ENCODE measurements at regions not wholly inside any gene's neighbourhood (a gene's known extent, or its start where the extent isn't known, plus 50 kb on each side); places are given as distances from the start of the nearest gene placed in this dataset.
A peak's percentile ranks its signal among the peaks of the same experiment; 100 is the strongest.

DNA sequence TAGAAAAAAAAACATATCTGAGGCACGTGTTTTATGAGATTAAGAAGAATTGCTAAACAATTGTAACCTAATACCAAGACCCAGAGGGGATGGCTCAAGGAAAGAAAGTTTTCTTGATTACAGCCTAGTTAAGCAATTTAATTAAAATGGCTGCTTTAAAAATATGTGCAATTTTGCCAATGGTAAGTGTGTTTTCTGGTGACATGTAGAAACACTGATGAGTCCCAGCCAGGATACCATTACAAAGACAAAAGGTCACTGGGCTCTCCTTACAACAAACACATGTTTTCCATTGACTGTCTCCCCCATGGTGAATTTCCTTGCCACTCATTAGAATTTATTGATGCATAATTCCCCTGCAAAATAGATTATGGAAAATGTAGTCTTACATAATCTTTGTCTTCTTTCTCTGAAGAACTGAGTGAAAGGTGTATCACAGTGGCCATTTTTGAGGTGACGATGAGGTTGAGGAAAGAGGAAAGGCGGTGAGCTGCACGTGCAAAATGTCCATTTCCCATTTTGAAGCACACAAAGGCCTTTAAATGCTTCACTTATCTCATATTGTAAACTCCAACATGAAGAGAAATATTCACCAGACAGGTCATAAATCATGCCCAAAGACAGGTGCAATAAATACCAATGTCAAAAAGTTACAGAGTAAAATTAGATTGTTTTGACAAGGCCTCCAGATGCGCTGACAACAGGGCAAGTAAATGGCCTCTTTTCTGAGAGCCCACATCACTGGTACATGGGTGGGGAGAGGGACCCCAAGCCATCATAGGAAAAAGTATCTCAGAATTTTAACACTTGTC, 696.9 kb downstream of the KCNJ2 start:
- DNase-seq (ENCODE audit: low read depth, low spot score) = no peak

DNA sequence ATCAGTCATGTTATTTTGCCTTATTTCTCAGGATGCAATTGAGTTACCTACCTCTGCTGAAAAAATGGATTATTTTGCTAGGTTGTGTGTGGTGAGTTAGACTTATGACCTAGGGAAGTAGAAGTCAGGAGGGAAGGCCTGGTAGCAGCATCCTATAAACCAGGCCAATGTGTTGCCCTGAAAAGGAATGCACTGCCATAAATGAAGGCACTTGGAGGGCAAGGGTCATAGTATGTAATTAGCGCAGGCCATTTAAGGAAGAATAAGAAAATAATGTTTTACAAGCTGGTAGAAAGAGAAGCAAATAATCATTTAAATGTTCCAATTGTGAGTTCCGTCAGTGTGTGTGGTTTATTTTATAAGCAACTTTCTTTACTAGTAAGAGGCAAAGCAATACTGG, 698.8 kb downstream of the KCNJ2 start:
- no peak for DNase-seq (ENCODE audit: low read depth, low spot score)

DNA sequence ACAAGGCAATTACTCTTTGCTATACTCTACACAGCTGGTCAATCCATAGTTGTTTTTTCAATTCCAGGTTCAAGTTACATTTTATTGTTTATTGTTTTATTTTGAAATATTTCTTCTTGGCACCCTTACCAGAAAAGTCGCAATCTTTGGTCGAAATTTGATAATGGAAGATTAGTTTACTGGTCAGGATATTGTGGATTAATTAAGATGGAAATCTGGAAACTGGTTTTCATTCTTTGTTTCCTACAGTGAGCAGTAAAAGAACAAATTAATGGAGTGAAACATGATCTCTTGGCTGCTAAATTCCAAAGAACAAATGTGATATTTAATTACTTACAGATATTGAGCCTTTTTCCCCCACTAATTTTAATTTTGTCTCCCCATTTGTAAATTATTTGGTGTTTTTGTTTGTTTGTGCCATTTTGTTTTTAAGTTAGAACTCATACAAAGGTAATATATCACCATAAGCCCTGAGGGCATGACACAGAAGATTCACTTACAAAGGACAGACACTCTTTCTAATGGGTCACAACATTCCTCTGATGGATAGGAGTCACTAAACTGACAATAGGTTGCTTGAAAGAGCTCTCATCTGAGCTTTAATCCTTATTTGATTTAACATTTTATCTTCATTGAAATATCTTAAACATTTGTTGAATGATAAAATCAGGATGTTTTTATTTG, 700.2 kb downstream of the KCNJ2 start:
- no peak for DNase-seq (ENCODE audit: low read depth, low spot score)

DNA sequence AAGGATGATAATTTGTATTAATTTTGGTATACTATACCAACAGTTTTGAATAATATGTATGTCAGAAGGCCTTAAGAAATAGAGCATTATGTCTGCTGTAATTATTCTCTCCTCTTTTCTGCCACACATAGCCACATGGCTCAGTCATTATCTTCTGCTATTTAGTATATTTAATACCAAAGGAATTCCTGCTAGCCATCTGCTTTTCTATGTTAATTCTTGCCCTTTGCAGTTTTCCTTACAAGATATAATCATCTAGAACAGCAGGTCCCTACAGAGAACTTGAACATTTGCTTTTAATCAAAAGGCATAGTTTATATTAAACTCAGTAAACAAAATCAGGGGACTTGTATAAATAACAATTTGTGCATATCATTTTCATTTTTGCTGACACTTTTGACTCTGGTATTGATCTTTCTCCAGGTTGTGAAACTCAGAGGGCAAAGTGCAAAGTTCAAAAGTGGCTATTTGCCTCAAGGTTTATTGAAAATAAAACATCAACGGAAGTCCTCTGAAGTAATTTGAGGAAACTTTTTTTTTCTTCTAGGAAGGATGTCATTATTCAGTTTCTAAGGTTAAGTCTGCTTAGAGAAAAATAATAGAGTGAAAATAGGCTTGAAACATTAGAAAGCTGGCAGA, 702.0 kb downstream of the KCNJ2 start:
- no peak for DNase-seq (ENCODE audit: low read depth, low spot score)

DNA sequence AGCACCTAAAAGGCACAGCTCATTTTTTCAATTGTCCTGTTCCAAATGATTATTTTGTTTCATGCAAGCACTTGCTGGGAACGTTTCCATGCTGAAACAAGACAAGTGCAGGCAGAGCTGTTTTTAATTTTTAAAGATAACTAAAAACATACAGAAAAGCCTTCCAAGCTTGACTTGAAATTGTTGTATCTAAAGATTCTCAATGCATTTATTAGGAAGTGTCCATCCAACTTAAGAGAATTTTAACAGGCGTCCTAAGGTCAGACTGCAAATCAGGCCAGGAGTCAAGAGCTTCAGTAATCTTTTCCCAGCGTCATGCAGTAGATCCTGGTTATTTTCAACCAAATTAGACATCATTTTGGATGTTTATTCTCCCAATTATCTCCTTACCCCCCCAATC, 702.8 kb downstream of the KCNJ2 start:
- no peak for DNase-seq (ENCODE audit: low read depth, low spot score)

DNA sequence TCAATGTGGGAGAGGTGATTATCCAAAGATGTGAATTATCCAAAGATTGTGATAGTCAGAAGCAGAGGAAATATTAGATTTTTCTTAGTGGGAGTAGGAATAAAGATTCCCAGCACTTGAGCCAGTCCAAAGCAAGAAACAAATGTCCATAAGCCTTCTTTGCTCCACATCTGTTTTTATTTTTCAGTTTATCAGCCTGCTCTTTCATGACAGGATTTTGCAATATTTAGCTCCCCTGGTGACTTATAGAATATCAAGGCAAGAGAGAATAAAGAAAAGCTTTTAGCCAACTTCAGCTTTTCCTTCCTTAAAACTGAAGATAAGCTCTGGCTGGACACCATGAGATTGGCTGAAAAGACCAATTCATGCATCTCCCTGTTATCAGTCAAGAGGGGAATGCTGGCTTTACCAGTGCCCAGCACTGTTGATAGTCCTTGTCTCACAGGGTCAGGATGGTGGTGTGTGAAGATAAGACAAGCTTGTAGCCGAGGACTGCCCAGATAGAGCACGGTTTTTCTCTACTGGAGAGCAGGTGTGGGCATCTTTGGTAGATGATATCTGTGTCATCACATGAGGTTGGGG, 706.5 kb downstream of the KCNJ2 start:
- DNase-seq (ENCODE audit: low read depth, low spot score) = no peak

DNA sequence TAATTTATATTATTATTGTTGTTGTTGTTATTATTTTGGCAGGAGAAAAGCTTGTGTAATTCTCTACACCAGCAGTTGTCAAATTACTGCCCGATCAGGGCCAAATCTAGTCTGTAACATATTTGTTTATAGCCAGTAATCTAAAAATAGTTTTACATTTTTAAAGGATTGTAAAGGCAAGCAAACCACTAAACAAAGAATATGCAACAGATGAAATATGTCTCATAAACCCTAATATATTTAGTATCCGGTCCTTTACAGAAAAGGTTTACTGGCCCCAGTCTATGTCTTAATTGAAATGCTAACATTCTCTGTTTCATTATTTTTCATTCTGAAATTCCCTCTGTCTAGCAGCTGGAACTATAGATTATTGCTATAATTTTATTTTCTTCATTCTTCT, 709.5 kb downstream of the KCNJ2 start:
- DNase-seq (ENCODE audit: low read depth, low spot score) = no peak

DNA sequence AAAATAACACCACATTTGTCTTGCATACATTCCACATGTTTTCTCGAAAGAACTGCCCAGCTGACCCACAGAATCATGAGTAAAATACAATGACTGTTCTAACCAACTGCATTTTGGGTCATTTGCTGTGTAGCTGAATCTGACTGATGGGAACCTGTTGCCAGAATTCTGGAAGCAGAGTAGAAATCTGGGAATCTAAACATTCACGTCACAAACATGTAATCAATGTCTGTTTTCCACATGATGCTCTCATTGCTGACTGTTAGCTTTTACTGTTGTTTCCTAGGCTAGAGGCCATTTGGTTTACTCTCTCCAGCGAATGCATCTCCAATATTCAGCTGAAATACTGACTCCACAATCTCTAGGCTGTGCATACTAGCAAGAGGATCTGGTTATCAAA, 710.1 kb downstream of the KCNJ2 start:
- no peak for DNase-seq (ENCODE audit: low read depth, low spot score)

DNA sequence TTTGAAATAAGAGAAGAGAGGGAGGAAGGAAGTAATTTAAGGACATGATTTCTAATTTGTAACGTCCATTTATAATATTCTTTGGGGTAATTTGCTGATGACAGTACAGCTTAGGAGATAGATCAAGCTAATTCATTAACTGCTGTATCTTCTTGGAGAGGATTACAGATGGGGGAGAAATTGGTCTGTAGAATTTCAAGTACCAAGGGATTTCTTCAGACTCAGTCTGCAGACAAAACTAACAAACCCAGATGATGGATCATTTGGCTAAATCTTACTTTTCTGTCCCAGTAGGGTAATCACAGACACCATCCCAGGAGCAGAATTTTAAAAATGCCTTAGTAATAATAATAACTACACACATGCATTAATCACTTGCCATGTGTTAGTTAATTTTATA, 711.8 kb downstream of the KCNJ2 start:
- no peak for DNase-seq (ENCODE audit: low read depth, low spot score)

DNA sequence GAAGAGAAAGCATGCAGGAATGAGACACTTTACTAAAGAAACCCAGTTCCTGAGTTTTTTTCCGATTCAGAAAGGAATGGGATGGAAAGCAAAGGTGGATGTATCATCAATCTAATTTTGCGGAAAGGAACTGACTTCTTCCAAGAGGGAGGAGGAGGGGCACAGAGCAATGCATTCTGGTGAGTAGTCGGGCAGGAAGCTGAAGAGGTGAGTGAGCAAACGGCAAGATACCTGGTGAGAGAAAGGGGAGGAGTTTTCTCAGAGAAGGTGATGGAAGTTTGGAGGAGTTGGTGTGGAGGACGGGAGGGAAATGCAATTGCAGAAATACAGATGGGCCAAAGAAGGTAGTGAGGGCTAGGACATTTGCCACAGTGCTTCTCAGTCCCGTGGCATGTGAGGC, 713.2 kb downstream of the KCNJ2 start:
- no peak for DNase-seq (ENCODE audit: low read depth, low spot score)

DNA sequence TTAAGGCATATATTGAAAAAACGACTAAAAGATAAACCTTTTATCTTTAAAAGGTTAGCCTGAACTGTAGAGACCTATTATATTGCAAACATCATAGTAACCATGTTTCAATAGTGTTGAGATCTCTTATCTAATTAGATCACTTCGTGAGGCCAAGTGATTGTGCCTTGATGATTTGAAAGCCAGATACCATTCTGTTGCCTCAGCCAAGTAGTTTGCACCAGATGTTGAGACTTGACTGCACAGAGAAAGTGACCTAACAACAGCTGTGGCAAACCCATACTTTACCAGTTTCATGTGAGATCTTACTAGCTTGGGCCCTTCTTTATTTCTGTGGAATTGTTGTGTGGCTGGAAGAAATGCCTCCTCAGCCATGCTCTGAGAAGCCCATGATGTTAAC, 717.3 kb downstream of the KCNJ2 start:
- DNase-seq (ENCODE audit: low read depth, low spot score) = no peak

DNA sequence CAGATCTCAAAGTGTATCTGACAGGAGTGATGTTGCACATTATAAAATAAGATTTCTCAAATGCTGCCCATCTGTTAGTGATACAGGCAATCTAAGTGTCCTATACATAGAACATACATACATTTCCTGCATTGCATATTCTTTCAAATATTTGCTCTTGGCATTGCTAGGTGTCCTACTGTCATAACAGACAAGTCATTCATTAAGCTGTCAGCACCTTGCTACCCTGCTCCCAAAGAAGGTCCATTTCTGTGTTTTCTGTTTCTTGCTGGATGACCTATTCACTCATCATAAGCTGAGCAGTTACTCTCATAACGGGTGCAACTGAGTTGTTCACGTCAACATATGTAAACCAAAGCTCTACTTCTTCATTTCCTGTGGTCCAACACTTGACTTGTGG, 719.0 kb downstream of the KCNJ2 start:
- no peak for DNase-seq (ENCODE audit: low read depth, low spot score)

DNA sequence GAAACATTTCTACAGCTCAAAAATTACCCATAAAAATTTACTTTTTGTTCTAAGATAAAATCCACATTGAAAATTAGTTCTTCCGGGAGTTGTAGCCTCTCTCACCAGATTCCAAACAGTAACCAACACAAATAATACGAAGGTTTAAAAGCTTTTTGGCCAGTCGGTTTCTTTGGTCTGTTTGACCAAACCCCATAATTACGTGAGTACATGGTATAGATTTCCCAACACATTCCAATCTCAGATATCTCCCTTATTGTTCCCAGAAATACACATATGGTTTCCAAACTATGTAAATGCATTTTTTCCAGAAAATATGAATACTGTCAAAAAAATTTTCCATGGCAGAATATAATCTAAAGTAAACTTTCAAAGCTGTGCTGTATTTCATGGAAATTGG, 722.0 kb downstream of the KCNJ2 start:
- DNase-seq (ENCODE audit: low read depth, low spot score) = no peak

DNA sequence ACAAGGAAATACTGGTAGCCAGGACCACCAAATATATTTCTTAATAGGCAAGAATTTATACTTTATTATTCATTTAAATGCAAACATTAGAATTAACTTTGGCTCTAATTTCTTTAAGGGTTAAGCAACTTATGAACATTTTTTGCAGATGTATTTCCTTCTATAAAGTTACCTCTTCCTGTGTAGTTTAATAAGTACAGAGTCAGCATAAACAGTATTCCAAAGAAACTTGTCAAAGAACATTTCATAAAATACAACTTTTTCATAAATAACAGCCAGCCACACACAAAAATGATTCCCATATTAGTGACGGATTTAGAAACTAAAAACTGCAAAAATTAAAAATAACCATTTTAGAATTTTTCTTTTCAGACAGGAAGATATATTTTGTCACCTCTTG, 723.2 kb downstream of the KCNJ2 start:
- no peak for DNase-seq (ENCODE audit: low read depth, low spot score)

DNA sequence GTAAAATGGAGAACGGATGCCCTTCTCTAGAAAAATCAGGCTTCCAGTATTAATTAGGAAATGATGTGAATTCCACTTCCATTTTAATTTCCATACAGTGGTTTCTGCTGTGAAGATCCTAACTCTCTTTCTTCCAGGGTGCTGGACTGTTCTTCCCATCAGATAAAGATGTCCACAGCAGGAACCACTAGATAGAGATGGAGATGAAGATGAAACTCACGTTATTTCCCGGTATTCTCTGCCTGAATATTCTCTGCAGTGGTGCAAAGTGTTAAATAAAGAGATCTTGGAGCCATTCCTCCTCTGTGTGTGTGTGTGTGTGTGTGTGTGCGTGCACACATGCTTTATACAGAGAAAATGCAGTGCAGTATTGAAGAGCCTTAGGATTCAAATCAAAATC, 727.5 kb downstream of the KCNJ2 start:
- no peak for DNase-seq (ENCODE audit: low read depth, low spot score)

DNA sequence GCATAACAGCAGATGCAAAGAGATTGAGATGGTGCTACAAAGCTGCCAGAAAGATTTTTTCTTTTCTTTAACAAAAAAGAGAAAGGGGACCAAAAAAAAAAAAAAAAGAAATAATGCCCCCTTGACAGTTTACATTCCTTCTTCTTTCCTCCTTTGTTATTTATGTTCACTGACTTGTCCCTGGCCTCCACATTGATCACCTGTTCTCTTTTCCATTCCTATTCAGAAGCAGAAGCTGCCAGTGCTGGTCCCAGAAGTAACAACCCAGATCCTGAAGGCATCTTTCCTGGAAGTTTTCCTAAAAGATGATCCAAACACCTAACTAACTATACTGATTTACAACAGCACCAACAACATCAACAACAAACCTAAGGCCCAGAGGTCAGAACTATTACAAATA, 728.1 kb downstream of the KCNJ2 start:
- no peak for DNase-seq (ENCODE audit: low read depth, low spot score)

DNA sequence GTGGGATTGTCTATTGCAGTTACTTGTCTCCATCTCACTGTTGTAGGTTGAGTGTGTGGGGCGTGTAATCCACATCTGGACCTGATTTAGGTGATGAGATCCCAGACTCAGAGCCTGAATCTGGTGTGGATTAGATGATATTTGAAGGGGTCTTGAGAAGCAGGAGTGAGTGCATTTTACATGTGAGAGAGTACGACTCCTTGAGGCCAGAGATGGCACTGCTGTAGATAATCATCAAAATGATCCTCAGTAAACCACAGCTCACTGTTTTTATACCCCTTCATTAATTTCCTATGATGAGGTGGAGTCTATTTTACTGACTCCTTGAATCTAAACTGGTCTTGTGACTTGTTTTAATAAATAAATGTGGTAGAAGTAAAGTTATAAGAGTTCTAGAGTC, 732.5 kb downstream of the KCNJ2 start:
- DNase-seq (ENCODE audit: low read depth, low spot score) = no peak

DNA sequence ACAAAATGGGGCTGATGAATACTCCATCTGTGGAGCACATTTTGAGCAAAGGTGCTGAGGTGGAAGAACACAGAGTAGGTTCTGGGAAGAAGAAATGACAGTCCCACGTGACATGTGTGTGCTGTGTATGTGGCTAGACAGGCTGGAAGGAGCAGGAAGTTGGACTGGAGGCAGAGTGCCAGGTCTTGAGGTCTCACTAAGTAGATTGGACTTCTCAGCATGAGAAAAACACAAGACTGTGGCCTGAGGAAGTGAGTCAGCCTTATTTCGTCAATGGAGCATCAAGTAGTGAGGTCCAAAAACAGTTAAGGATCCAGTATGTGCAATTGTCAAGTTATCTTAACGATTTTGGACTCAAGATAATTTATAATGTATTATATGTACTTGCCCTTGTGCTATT, 736.5 kb downstream of the KCNJ2 start:
- peak; percentile 93 for DNase-seq (ENCODE audit: low read depth, low spot score)

DNA sequence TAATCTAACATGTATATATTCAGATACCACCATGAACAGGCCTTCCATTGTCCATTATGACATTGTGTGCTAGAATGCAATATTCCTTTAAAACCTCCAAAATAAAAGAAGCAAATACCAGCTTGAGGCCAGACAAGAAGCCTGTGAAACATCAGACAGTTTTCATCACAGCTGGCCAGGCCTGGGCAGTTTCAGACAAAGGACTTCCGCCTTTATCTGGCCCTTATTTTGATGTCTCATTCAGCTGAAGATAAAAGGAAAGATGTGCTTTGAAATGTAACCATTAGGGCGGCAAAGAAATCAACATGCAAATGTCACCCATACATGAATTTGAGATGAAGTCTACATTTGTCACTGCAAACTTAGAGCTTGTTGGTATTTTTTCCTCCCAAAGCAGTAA, 737.5 kb downstream of the KCNJ2 start:
- peak; percentile 60 for DNase-seq (ENCODE audit: low read depth, low spot score)

DNA sequence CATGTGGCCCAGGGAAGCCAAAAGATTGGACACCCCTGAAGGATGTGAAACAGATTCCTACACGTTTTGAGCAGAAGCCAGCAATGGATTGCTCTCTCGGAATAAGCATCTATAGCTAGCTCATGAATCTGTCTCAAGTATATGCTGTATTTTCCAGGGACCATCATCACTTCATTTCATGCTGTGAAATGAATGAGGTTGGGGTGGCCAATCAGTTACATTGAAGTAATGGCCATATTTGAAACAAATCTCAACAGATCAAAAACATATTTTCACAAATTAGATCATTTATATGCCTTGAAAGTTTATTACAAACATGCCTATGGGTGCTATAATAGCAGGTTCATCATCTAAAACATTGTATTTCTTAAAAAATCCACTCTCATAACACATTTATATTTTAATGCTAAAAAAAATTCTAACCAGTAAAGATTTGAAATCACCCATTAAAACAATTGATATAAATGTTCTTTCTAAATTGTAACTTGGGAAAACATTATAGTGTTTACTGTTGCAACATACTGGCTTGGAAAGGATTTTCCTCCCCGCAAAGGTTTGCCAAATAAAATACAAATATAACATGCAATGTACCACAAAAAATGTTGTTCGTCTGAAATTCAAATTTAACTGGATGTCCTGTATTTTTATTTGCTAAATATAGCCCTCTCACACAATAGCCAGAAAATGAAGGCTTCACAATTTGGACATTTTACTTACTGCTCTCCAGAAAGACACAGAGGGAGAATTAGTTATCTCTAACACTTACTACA, 743.6 kb downstream of the KCNJ2 start:
- peak; percentile 28 for DNase-seq (ENCODE audit: low read depth, low spot score)

DNA sequence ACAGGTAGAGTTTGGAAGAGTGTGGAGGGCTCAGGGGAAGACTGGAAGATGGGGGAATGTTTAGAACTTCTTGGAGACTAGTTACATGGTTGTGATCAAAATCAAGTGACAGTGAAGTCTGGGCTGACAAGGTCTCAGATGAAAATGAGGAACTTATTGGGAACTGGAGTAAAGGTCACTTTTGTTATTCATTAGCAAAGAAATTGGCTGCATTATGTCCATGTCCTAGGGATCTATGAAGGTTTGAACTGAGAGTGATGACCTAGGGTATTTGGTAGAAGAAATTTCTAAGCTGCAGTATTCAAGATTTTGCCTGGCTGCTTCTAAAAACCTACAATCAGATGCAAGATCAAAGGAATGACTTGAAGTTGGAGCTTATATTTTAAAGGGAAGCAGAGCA, 747.1 kb downstream of the KCNJ2 start:
- DNase-seq (ENCODE audit: low read depth, low spot score) = no peak

DNA sequence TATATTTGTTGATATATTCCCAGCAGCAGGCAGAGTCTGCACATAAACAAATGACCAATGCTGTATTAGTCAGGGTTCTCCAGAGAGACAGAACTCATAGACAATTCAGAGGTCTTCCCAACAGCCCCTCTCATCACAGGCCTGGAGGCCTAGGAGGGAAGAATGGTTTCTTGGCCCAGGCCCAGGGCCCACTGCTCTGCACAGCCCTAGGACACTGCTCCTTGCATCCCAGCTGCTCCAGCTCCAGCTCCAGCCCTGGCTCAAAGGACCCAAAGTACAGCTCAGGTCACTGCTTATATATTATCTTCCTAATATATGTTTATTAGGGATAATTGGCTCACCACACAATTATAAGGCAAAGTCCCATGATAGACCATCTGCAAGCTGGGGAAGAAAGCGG, 749.9 kb downstream of the KCNJ2 start:
- no peak for DNase-seq (ENCODE audit: low read depth, low spot score)
